ENCODE measurements at regions not wholly inside any gene's neighbourhood (a gene's known extent, or its start where the extent isn't known, plus 50 kb on each side); places are given as distances from the start of the nearest gene placed in this dataset.
"Not testable (repeated sequence)": the region's sequence is repeated elsewhere in the genome, so short reads cannot be mapped to it uniquely, and the experiment has no call there.

DNA sequence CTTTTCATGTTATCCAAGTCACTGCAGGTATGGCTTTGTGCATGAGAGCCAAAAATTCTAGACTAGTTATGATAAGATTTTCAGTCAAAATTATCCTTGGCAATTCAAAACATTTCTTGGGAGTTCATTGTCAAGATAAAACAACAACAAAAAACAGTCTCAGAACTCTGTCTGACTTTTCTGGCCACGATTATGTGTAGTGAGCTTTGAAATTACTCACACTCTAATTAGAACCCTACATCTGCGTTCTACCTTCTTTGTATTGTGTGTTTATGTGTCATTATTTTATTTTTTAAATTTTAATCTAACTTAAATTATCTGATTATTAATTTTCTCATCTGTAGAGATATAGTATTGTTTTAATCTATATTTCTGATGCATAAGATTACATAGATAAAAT, 459.2 kb downstream of the FRK start:
- Histone ChIP-seq H3K4me3 (ENCODE audit: low read depth in 1 of 5, low read length in 5 of 5) (no peak overlapping the region), H3K9ac (ENCODE audit: low read length in 5 of 5) (no peak overlapping the region), H3K27ac (ENCODE audit: low read depth, low read length) (no peak overlapping the region), H3K27me3 (ENCODE audit: control insufficient read depth in 5 of 5, insufficient read depth in 4 of 5, low read length in 5 of 5) (no peaks in the 10 kb centered on the region), H3K4me1 (ENCODE audit: control insufficient read depth in 5 of 5, insufficient read depth in 5 of 5, low read length in 5 of 5) (no peaks in the 10 kb centered on the region), H3K9me3 (ENCODE audit: control insufficient read depth in 5 of 5, low read length in 5 of 5) (peaks cover 0 to 6% (median 0%) of the 10 kb centered on the region in 5 donors), H3K36me3 (ENCODE audit: control insufficient read depth in 5 of 5, insufficient read depth in 5 of 5, low read length in 5 of 5) (no peaks in the 10 kb centered on the region)

DNA sequence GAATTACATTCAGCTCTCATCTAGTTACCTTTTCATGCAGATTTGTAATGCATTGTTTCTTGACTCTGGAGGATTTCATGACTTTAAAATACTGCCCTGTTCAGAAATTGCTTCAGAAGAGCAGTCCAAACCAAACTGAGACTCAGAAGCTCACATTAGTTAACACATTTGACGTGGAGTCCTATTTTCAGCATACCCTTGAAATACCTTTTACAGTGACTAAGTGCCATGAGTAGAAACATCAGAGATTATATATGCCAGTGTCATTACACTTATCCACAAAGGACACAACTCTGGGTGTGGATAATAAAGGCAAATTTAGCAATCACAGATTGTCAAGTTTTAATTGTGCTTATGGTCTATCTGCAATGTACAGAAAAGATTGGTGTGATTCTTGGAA, 459.6 kb downstream of the FRK start:
- Histone ChIP-seq H3K27me3 (ENCODE audit: control insufficient read depth in 5 of 5, insufficient read depth in 4 of 5, low read length in 5 of 5) (no peaks in the 10 kb centered on the region), H3K27ac (ENCODE audit: low read depth, low read length) (no peak overlapping the region), H3K4me3 (ENCODE audit: low read depth in 1 of 5, low read length in 5 of 5) (no peak overlapping the region), H3K9ac (ENCODE audit: low read length in 5 of 5) (no peak overlapping the region), H3K9me3 (ENCODE audit: control insufficient read depth in 5 of 5, low read length in 5 of 5) (peaks cover 0 to 6% (median 0%) of the 10 kb centered on the region in 5 donors), H3K4me1 (ENCODE audit: control insufficient read depth in 5 of 5, insufficient read depth in 5 of 5, low read length in 5 of 5) (no peaks in the 10 kb centered on the region), H3K36me3 (ENCODE audit: control insufficient read depth in 5 of 5, insufficient read depth in 5 of 5, low read length in 5 of 5) (no peaks in the 10 kb centered on the region)

DNA sequence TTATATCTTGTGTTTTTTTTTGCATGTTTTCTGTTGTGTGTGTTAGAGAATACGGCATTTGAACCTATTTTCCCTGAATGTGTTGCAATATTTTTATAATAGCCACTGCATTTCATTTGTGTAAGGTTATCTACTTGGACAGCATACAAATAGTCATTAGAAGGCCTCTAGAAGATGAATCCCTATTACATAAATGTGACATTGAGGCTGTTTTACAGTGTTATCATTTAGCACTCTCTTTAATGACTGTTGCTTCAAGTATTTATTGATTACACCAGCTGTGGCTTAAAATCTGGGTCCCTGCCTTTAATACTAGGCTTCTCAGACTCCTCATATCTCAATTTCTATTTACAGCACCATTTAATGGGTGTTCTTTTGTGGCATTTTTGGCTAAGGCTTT, 465.8 kb downstream of the FRK start:
- no peaks in the 10 kb centered on the region for H3K36me3 ChIP-seq (ENCODE audit: control insufficient read depth in 5 of 5, insufficient read depth in 5 of 5, low read length in 5 of 5)
- no peaks in the 10 kb centered on the region for H3K4me1 ChIP-seq (ENCODE audit: control insufficient read depth in 5 of 5, insufficient read depth in 5 of 5, low read length in 5 of 5)
- no peak overlapping the region for H3K4me3 ChIP-seq (ENCODE audit: low read depth in 1 of 5, low read length in 5 of 5)
- H3K27me3 ChIP-seq (ENCODE audit: control insufficient read depth in 5 of 5, insufficient read depth in 4 of 5, low read length in 5 of 5), result no peaks in the 10 kb centered on the region
- H3K9ac ChIP-seq (ENCODE audit: low read length in 5 of 5), result no peak overlapping the region
- H3K27ac ChIP-seq (ENCODE audit: low read depth, low read length), result no peak overlapping the region
- peaks cover 0 to 6% (median 0%) of the 10 kb centered on the region in 5 donors for H3K9me3 ChIP-seq (ENCODE audit: control insufficient read depth in 5 of 5, low read length in 5 of 5)

DNA sequence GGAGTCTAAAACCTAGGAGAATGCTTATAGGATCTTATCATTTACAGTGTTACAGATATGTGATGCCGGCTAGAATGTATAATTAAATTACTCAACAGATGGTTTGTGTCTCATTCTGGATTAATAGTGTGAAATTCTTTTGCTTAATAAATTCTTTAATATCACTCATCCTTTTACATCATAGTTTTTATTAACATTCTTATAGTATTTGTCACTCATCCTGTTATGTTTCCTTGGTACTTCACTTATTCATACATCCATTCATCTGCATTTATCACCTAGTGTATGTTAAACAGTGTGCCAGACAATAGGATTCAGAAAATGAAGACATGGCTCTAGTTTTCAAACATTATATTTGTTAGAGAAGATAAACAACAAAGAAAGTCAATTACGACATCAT, 468.7 kb downstream of the FRK start:
- H3K27ac ChIP-seq (ENCODE audit: low read depth, low read length), result no peak overlapping the region
- no peaks in the 10 kb centered on the region for H3K4me1 ChIP-seq (ENCODE audit: control insufficient read depth in 5 of 5, insufficient read depth in 5 of 5, low read length in 5 of 5)
- no peak overlapping the region for H3K4me3 ChIP-seq (ENCODE audit: low read depth in 1 of 5, low read length in 5 of 5)
- H3K36me3 ChIP-seq (ENCODE audit: control insufficient read depth in 5 of 5, insufficient read depth in 5 of 5, low read length in 5 of 5), result no peaks in the 10 kb centered on the region
- no peaks in the 10 kb centered on the region for H3K9me3 ChIP-seq (ENCODE audit: control insufficient read depth in 5 of 5, low read length in 5 of 5)
- H3K27me3 ChIP-seq (ENCODE audit: control insufficient read depth in 5 of 5, insufficient read depth in 4 of 5, low read length in 5 of 5), result no peaks in the 10 kb centered on the region
- H3K9ac ChIP-seq (ENCODE audit: low read length in 5 of 5), result no peak overlapping the region

DNA sequence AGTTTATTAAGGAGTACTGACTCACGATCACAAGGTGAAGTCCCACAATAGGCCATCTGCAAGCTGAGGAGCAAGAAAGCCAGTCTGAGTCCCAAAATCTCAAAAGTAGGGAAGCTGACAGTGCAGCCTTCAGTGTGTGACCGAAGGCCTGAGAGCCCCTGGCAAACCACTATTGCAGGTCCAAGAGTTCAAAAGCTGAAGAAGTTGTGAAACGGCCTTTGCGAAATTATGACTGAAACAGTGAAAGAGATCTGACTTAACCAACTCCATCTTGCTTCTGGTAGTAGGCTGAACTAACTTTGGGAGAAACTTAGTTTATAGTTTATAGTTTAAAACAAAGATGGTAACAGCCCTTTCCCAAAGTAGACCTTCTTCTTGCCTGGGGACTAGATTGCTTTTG, 471.6 kb downstream of the FRK start:
- not testable (repeated sequence) for H3K9ac ChIP-seq (ENCODE audit: low read length in 5 of 5); H3K36me3 ChIP-seq (ENCODE audit: control insufficient read depth in 5 of 5, insufficient read depth in 5 of 5, low read length in 5 of 5); H3K27me3 ChIP-seq (ENCODE audit: control insufficient read depth in 5 of 5, insufficient read depth in 4 of 5, low read length in 5 of 5); H3K9me3 ChIP-seq (ENCODE audit: control insufficient read depth in 5 of 5, low read length in 5 of 5); H3K27ac ChIP-seq (ENCODE audit: low read depth, low read length); H3K4me3 ChIP-seq (ENCODE audit: low read depth in 1 of 5, low read length in 5 of 5); H3K4me1 ChIP-seq (ENCODE audit: control insufficient read depth in 5 of 5, insufficient read depth in 5 of 5, low read length in 5 of 5)

DNA sequence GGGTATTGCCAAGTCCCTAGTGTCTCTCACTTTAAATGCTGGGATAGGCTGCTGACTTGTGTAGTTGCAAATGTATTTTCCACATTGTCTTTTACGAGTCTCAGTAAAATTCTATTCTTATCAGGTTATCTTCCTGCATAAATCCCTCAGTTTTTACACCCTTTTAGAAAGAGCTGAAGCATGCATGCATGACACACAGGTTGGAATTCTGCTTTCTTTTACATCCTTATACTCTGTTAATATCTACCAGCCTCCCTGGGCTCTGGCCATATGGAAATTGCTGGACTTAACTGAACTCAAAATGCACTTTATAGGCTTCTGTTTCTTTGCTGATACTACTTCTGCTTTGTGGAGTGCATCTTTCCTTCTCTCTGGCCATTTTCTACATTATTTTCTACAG, 477.4 kb downstream of the FRK start:
- Histone ChIP-seq H3K36me3 (ENCODE audit: control insufficient read depth in 5 of 5, insufficient read depth in 5 of 5, low read length in 5 of 5) (no peaks in the 10 kb centered on the region), H3K27me3 (ENCODE audit: control insufficient read depth in 5 of 5, insufficient read depth in 4 of 5, low read length in 5 of 5) (no peaks in the 10 kb centered on the region), H3K4me3 (ENCODE audit: low read depth in 1 of 5, low read length in 5 of 5) (no peak overlapping the region), H3K27ac (ENCODE audit: low read depth, low read length) (no peak overlapping the region), H3K9ac (ENCODE audit: low read length in 5 of 5) (no peak overlapping the region), H3K9me3 (ENCODE audit: control insufficient read depth in 5 of 5, low read length in 5 of 5) (no peaks in the 10 kb centered on the region), H3K4me1 (ENCODE audit: control insufficient read depth in 5 of 5, insufficient read depth in 5 of 5, low read length in 5 of 5) (no peaks in the 10 kb centered on the region)

DNA sequence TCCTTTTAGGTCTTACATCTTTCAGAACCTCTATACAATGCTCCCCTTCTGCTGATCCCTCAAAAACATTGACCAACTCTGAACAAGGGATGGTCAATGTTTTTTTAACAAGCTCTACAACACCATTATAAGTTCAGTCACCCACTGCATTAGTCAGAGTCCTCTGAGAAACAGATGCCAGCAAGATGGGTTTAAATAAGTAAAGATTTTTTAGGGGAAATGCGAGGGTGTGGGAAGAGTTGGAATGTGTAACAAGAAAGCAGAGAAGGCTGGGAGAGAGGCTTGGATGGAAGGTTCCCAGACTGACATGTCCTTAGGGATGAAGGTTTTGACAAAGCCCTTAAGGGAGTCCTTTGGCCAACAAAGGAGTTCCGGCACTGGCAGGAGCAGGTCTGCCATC, 478.3 kb downstream of the FRK start:
- Histone ChIP-seq H3K27me3 (ENCODE audit: control insufficient read depth in 5 of 5, insufficient read depth in 4 of 5, low read length in 5 of 5) (no peaks in the 10 kb centered on the region), H3K36me3 (ENCODE audit: control insufficient read depth in 5 of 5, insufficient read depth in 5 of 5, low read length in 5 of 5) (no peaks in the 10 kb centered on the region), H3K4me3 (ENCODE audit: low read depth in 1 of 5, low read length in 5 of 5) (no peak overlapping the region), H3K27ac (ENCODE audit: low read depth, low read length) (no peak overlapping the region), H3K4me1 (ENCODE audit: control insufficient read depth in 5 of 5, insufficient read depth in 5 of 5, low read length in 5 of 5) (no peaks in the 10 kb centered on the region), H3K9ac (ENCODE audit: low read length in 5 of 5) (no peak overlapping the region), H3K9me3 (ENCODE audit: control insufficient read depth in 5 of 5, low read length in 5 of 5) (no peaks in the 10 kb centered on the region)

DNA sequence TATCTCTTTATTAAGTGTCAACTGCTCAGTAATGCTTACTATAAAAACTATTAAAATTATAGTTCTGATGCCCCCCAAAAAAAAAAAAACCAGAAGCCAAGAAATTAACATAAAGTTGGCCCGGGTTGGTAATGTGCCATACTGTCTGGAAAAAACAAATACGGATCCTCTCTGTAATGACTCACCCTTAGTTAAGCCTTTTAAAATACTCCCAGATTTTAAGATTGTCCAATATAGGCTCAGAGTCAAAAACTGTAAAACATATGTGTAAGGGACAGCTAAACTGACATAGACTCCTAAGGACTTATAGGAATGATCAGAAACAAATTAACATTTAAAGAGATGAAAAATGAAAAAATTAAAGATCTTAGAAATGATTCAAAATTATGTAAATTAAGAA, 481.1 kb downstream of the FRK start:
- H3K4me1 ChIP-seq (ENCODE audit: control insufficient read depth in 5 of 5, insufficient read depth in 5 of 5, low read length in 5 of 5); H3K4me3 ChIP-seq (ENCODE audit: low read depth in 1 of 5, low read length in 5 of 5); H3K36me3 ChIP-seq (ENCODE audit: control insufficient read depth in 5 of 5, insufficient read depth in 5 of 5, low read length in 5 of 5); H3K9me3 ChIP-seq (ENCODE audit: control insufficient read depth in 5 of 5, low read length in 5 of 5); H3K9ac ChIP-seq (ENCODE audit: low read length in 5 of 5); H3K27me3 ChIP-seq (ENCODE audit: control insufficient read depth in 5 of 5, insufficient read depth in 4 of 5, low read length in 5 of 5); H3K27ac ChIP-seq (ENCODE audit: low read depth, low read length): not testable (repeated sequence)

DNA sequence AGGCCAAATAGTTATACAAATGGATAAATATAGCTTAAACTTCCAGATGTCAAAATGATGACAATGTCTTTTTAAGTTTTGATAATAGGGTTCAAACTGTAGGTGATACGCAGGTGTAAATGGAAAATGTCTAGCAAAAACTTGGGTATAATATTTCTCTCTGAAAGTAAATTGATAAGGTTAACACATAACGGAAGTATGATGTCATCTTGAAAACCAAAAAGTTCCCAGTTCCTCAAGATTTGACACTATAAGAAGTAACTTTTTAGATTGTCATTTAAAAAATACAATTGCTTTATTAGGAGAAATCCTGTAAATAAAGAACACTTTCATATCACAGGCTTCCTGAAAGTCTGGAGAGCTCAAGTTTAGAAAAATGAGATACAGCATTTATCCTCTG, 483.4 kb downstream of the FRK start:
- no peak overlapping the region for H3K27ac ChIP-seq (ENCODE audit: low read depth, low read length)
- H3K9me3 ChIP-seq (ENCODE audit: control insufficient read depth in 5 of 5, low read length in 5 of 5), result no peaks in the 10 kb centered on the region
- H3K9ac ChIP-seq (ENCODE audit: low read length in 5 of 5), result no peak overlapping the region
- H3K4me1 ChIP-seq (ENCODE audit: control insufficient read depth in 5 of 5, insufficient read depth in 5 of 5, low read length in 5 of 5), result no peaks in the 10 kb centered on the region
- H3K27me3 ChIP-seq (ENCODE audit: control insufficient read depth in 5 of 5, insufficient read depth in 4 of 5, low read length in 5 of 5), result no peaks in the 10 kb centered on the region
- H3K4me3 ChIP-seq (ENCODE audit: low read depth in 1 of 5, low read length in 5 of 5), result no peak overlapping the region
- no peaks in the 10 kb centered on the region for H3K36me3 ChIP-seq (ENCODE audit: control insufficient read depth in 5 of 5, insufficient read depth in 5 of 5, low read length in 5 of 5)

DNA sequence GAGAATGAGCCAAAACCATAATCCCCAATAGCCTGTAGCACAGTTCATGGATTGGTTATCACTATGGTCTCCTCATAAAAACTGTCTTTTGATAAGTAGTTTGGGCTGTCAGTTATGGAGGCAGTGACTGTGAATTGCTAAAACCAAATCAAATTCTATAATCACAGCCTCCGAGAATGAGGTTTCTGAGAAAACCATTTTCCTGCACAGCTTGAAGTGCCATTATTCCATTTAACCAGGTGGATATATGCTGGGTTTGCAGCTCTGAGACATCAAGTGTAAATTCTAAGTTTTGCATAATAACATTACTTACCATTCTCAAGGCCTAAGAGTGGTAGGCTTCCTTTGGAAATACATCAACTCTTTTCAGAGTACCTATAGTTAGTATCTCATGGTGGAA, 485.4 kb downstream of the FRK start:
- Histone ChIP-seq H3K4me1 (ENCODE audit: control insufficient read depth in 5 of 5, insufficient read depth in 5 of 5, low read length in 5 of 5) (no peaks in the 10 kb centered on the region), H3K27me3 (ENCODE audit: control insufficient read depth in 5 of 5, insufficient read depth in 4 of 5, low read length in 5 of 5) (no peaks in the 10 kb centered on the region), H3K36me3 (ENCODE audit: control insufficient read depth in 5 of 5, insufficient read depth in 5 of 5, low read length in 5 of 5) (no peaks in the 10 kb centered on the region), H3K9me3 (ENCODE audit: control insufficient read depth in 5 of 5, low read length in 5 of 5) (peaks cover 0 to 2% (median 0%) of the 10 kb centered on the region in 5 donors), H3K9ac (ENCODE audit: low read length in 5 of 5) (no peak overlapping the region), H3K4me3 (ENCODE audit: low read depth in 1 of 5, low read length in 5 of 5) (no peak overlapping the region), H3K27ac (ENCODE audit: low read depth, low read length) (no peak overlapping the region)

DNA sequence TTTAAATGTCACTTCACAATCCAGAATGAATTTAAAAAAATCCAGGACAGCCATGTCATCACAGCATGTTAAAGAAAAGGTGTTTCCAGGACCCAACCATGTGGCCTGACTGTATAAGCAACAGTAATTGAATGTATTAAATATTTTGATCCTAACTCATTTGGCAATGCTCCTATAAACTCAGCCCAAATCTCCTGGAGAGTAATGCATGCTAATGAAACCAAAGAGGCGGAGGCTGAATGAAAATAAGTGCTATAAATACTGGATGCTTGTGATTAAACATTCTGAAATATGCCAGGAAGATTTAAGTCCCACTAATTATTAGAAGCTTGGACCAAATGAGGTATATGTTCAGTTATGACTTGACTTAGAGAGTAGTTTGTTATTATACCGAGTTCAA, 486.8 kb downstream of the FRK start:
- Histone ChIP-seq H3K27me3 (ENCODE audit: control insufficient read depth in 5 of 5, insufficient read depth in 4 of 5, low read length in 5 of 5) (no peaks in the 10 kb centered on the region), H3K36me3 (ENCODE audit: control insufficient read depth in 5 of 5, insufficient read depth in 5 of 5, low read length in 5 of 5) (no peaks in the 10 kb centered on the region), H3K27ac (ENCODE audit: low read depth, low read length) (no peak overlapping the region), H3K4me1 (ENCODE audit: control insufficient read depth in 5 of 5, insufficient read depth in 5 of 5, low read length in 5 of 5) (no peaks in the 10 kb centered on the region), H3K9me3 (ENCODE audit: control insufficient read depth in 5 of 5, low read length in 5 of 5) (peaks cover 0 to 6% (median 2%) of the 10 kb centered on the region in 5 donors), H3K9ac (ENCODE audit: low read length in 5 of 5) (no peak overlapping the region), H3K4me3 (ENCODE audit: low read depth in 1 of 5, low read length in 5 of 5) (no peak overlapping the region)

All from subcutaneous abdominal adipose tissue (tissue), 5 donors.